Astrocyte of the spinal cord (primary cell): ENCODE measurements at regions not wholly inside any gene's neighbourhood (a gene's known extent, or its start where the extent isn't known, plus 50 kb on each side); places are given as distances from the start of the nearest gene placed in this dataset.
"Not testable (repeated sequence)": the region's sequence is repeated elsewhere in the genome, so short reads cannot be mapped to it uniquely, and the experiment has no call there.

Experiments used
- DNase-seq: peaks from one replicate; pipeline ENCODE4 v3.0.0; 2011; ENCODE audit warnings: low read depth, low spot score
- H3K4me3 ChIP-seq: 2 replicates; pipeline ENCODE4 v1.5.1; 2011; ENCODE audit warnings: low read depth, mild to moderate bottlenecking, low read length, moderate library complexity
- in situ Hi-C: cut with HindIII; loops from 2 replicates; pipeline ENCODE4 v1.10.0; 2017; ENCODE audit warnings: low sequenced_read_pairs
- TF ChIP-seq, protein P1 (sequence below): IDR thresholded peaks from 2 replicates; pipeline ENCODE4 v1.5.1; 2012; ENCODE audit warnings: low read depth, mild to moderate bottlenecking, low read length, inconsistent platforms

DNA sequence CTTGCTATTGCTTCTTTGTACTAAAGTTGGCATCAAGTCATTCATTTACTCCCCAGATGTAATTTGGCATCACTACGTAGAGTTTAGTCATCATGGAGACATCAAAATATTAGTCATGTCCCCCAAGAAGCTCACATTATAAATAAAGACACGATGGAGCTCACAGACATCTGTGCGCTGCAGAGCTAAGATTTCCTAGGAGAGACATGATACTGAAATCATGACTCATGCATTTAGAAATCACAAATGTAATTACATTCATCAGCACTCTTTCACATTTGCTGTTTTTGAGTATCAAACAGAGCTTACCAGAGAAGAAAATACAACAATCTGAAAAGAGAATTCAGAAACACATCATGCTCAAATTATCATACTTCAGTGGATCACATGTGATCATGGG is 169.8 kb downstream of the LRIG3 start:
- in situ Hi-C loops = no loop called here
- DNase-seq = peak; percentile 94
- TF ChIP-seq, protein P1, sequence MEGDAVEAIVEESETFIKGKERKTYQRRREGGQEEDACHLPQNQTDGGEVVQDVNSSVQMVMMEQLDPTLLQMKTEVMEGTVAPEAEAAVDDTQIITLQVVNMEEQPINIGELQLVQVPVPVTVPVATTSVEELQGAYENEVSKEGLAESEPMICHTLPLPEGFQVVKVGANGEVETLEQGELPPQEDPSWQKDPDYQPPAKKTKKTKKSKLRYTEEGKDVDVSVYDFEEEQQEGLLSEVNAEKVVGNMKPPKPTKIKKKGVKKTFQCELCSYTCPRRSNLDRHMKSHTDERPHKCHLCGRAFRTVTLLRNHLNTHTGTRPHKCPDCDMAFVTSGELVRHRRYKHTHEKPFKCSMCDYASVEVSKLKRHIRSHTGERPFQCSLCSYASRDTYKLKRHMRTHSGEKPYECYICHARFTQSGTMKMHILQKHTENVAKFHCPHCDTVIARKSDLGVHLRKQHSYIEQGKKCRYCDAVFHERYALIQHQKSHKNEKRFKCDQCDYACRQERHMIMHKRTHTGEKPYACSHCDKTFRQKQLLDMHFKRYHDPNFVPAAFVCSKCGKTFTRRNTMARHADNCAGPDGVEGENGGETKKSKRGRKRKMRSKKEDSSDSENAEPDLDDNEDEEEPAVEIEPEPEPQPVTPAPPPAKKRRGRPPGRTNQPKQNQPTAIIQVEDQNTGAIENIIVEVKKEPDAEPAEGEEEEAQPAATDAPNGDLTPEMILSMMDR = no peak
- H3K4me3 ChIP-seq = no peak overlapping the region

DNA sequence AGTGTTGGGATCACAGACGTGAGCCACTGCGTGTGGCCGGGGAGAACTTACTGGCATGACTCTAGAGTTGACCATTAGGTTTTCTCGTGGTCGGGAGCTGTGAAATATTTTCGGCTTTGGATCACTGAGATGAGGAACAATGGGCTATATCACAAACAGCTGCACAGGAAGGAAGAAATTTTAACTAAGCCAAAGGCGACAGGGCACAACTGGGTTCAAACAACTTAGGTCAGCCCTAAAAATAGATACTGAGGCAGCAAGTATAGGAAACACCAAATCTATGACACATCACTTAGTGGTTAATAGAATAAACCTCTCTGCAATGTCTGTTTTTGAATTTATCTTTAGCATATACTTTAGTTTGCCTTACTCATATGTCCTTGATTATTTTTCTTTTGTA is 162.9 kb downstream of the LRIG3 start:
- no peak overlapping the region for H3K4me3 ChIP-seq
- in situ Hi-C loops = no loop called here
- DNase-seq = peak; percentile 92
- TF ChIP-seq, protein P1 = no peak

DNA sequence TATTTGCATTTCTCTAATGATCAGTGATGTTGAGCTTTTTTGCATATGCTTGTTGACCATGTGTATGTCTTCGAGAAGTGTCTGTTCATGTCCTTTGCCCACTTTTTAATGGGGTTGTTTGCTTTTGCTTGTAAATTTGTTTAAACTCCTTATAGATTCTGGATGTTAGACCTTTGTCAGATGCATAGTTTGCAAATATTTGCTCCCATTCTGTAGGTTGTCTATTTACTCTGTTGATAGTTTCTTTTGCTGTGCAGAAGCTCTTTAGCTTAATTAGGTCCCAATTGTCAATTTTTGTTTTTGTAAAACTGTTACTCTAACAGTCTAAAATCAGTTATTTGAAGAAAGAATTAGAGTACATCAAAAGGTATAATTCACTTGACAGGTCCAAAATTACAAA is 160.6 kb downstream of the LRIG3 start:
- in situ Hi-C loops, H3K4me3 ChIP-seq: not testable (repeated sequence)

DNA sequence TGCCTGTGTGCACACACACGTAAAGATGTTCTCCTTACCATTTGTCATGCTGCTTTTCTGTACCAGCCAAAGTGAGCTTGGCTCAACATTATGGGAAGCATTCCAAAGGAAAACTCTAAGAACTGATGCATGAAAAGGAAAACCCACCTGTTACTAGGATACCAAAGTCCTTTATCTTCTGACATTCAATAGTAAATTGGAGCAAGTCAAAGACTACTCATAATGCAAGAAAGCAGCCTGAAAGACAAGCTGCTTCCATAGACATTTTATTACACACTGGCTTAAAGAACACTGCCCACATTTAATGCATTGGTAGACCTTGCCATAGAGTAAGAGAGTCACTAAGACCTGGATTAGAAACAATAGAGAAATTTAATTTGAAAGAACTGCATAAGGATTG is 159.0 kb downstream of the LRIG3 start:
- TF ChIP-seq, protein P1 = no peak
- no peak for DNase-seq
- no peak overlapping the region for H3K4me3 ChIP-seq
- in situ Hi-C loops = no loop called here

More for the DNA sequence above, 160.6 kb downstream of the LRIG3 start:
- DNase-seq = not testable (repeated sequence)

DNA sequence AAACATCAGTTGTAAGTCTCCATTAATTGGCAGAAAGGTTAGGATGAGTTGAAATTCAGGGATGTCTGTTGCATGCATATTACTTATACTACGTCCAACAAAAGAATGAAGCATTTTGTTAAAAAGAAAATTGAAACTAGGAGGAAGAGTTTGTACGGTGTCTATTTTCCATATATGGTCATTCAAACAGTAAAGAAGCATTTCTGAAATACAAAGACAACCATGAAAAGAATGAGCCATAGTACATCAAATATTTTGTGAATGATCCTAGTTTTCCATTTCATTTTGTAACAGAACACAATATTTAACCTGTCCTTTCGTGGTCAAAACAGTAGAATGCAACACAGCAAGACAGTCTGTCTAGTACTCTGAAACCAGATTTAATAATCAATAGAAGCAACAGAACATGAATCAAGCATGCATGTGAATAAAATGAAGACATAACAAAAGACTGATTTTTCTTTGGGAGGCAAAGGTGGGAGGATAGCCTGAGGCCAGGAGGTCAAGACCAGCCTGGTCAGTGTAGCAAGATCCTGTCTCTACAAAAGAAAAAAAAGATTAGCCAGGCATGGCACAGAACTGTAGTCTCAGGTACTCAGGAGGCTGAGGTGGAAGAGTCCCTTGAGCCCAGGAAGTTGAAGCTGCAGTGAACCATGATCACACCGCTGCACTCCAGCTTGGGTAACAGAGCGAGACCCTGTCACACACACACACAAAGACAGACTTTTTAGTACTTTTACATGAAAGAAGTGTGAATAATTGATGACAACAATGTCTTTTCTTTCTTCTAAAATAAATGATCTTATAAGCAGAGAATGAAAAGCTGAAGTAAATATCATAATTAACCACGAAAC is 156.0 kb downstream of the LRIG3 start:
- DNase-seq = peak; percentile 59
- no peak overlapping the region for H3K4me3 ChIP-seq
- in situ Hi-C loops = no loop called here
- TF ChIP-seq, protein P1 = no peak

DNA sequence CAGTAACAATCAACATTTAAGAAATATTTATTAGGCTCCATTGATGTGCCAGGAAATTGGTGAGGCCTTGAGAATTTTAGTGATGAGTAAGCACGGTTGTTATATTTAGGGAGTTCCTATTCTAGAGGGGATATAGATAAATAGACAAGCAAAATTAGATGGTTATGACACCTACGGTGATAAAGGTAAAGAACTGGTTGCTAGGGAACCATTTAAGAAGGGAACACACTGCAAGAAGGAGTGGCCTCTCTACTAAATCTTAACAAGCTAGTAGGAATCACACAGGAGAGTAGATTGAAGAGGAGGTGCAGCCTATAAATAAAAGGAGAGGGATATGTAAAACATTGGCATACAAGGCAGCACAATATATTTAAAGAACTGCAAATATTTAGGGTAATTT is 155.2 kb downstream of the LRIG3 start:
- in situ Hi-C loops = no loop called here
- peak; percentile 14 for DNase-seq
- TF ChIP-seq, protein P1 = no peak
- H3K4me3 ChIP-seq = no peak overlapping the region
